ENCODE measurements at regions not wholly inside any gene's neighbourhood (a gene's known extent, or its start where the extent isn't known, plus 50 kb on each side); places are given as distances from the start of the nearest gene placed in this dataset.

DNA sequence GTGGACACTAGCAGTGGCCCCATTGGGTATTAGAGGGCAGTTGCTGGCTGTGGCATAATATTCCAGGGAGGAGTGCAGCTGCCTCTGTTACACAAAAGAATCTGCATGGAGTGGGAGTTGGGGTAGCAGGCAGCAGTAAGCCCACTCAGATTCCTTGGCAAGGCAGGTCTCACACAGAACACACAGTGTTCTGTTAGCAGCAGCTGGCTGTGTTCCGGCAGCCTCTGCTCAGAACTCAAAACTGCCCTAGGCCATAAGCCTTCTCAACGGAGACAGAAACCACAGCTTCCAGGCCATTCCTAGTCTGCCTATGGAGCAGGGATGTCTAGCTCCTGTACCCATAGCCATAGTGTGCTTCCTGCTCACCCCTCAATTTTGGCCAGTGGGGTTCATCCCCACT, 1085.4 kb downstream of the SLC6A15 start:
- no peaks in the 10 kb centered on the region for H3K36me3 ChIP-seq
- intact Hi-C loops (cut with DNase I): no loop called here
- DNase-seq: no peak
- H3K4me1 ChIP-seq: no peaks in the 10 kb centered on the region
- TF ChIP-seq, protein P1, sequence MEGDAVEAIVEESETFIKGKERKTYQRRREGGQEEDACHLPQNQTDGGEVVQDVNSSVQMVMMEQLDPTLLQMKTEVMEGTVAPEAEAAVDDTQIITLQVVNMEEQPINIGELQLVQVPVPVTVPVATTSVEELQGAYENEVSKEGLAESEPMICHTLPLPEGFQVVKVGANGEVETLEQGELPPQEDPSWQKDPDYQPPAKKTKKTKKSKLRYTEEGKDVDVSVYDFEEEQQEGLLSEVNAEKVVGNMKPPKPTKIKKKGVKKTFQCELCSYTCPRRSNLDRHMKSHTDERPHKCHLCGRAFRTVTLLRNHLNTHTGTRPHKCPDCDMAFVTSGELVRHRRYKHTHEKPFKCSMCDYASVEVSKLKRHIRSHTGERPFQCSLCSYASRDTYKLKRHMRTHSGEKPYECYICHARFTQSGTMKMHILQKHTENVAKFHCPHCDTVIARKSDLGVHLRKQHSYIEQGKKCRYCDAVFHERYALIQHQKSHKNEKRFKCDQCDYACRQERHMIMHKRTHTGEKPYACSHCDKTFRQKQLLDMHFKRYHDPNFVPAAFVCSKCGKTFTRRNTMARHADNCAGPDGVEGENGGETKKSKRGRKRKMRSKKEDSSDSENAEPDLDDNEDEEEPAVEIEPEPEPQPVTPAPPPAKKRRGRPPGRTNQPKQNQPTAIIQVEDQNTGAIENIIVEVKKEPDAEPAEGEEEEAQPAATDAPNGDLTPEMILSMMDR (IDR thresholded peaks at IDR 0.05): no peak
- ATAC-seq: no peak
- H3K9me3 ChIP-seq: no peaks in the 10 kb centered on the region
- no peaks in the 10 kb centered on the region for H3K27me3 ChIP-seq
- H3K27ac ChIP-seq: no peak overlapping the region
- no peak overlapping the region for H3K4me3 ChIP-seq

DNA sequence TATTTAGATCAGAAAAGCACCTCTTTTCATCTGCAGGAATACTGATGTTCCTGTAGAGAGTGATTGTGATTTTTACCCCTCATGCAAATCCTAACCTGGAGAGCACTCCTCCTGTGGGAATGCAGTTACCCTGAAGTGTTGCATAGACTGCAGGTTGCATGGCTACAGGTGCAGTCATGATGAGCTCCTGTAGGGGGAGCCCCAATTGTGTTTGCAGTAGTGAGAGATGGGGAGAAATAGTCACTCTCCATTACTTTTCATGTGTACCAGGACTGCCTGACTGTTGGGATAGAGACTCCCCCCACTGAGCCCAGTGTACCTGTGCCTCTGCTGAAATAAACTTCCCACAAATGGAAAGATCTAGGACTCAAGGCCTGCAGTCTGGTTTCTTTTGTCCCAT, 1086.5 kb downstream of the SLC6A15 start:
- Histone ChIP-seq H3K9me3 (no peaks in the 10 kb centered on the region), H3K27ac (no peak overlapping the region), H3K27me3 (no peaks in the 10 kb centered on the region), H3K4me3 (no peak overlapping the region), H3K36me3 (no peaks in the 10 kb centered on the region), H3K4me1 (no peaks in the 10 kb centered on the region)
- ATAC-seq (peak; percentile 84), DNase-seq (no peak)
- intact Hi-C loops (cut with DNase I): no loop called here
- TF ChIP-seq, protein P1 (IDR thresholded peaks at IDR 0.05): peak; percentile 33 to 48

DNA sequence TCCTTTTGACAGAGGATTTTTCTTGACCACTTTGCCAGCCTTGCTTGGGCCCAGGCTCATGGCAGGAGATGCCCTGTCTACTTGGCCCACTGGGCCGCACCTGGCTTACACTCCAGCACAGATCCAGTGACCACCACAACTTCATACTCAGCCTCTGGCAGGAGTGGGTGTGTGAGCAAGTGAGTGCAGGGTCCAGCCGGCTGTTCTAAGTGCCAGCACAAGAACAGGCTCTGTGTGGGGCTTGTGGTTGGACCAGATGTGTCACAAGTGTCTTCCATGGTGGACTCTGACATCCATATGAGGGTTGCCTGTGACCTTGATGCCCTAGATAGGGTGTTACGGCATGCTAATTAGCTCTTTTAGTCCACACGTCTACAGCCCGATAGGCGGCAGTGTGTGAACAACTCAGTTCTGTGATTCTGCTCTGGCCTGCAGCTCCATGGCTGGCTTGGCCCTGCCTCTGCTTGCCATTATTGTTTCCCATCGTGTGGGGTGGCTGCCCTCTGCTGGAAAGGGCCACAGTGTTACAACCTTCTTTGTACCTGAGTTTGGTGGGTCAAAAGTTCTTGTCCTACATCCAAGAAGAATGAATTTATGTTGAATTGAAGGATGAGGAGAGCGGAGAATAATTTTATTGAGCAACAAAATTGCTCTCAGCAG, 1089.1 kb downstream of the SLC6A15 start:
- no peaks in the 10 kb centered on the region for H3K36me3 ChIP-seq
- H3K27me3 ChIP-seq: no peaks in the 10 kb centered on the region
- DNase-seq (peak in 3 of 4 donors; percentile 10 to 34 (median 29)), ATAC-seq (peak; percentile 65)
- no peak overlapping the region for H3K4me3 ChIP-seq
- H3K4me1 ChIP-seq: no peaks in the 10 kb centered on the region
- no peaks in the 10 kb centered on the region for H3K9me3 ChIP-seq
- TF ChIP-seq, protein P1 (IDR thresholded peaks at IDR 0.05): peak in 1 of 2 donors; percentile 18
- intact Hi-C loops (cut with DNase I): no loop called here
- no peak overlapping the region for H3K27ac ChIP-seq

DNA sequence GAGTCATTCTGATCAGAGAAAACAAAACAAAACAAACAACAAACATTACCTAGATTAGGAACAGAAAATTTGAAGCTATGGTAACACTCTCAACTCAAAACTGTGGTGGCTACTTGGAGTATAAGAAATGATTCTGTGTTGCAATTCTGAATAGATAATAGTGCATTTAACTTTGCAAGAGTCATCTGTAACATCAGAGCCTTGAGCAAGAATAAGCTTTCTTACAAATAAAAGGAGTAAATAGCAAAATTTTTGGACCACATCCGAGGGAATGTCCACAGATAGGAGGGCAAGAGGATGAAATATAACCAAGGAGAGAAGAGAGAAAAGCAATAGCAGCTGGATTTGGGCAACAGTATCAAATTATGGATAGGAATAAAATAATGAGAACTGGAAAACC, 1090.6 kb downstream of the SLC6A15 start:
- H3K27me3 ChIP-seq: no peaks in the 10 kb centered on the region
- TF ChIP-seq, protein P1 (IDR thresholded peaks at IDR 0.05): no peak
- no peaks in the 10 kb centered on the region for H3K9me3 ChIP-seq
- intact Hi-C loops (cut with DNase I): no loop called here
- no peak overlapping the region for H3K4me3 ChIP-seq
- H3K36me3 ChIP-seq: no peaks in the 10 kb centered on the region
- H3K4me1 ChIP-seq: no peaks in the 10 kb centered on the region
- H3K27ac ChIP-seq: no peak overlapping the region
- no peak for ATAC-seq
- DNase-seq: no peak

DNA sequence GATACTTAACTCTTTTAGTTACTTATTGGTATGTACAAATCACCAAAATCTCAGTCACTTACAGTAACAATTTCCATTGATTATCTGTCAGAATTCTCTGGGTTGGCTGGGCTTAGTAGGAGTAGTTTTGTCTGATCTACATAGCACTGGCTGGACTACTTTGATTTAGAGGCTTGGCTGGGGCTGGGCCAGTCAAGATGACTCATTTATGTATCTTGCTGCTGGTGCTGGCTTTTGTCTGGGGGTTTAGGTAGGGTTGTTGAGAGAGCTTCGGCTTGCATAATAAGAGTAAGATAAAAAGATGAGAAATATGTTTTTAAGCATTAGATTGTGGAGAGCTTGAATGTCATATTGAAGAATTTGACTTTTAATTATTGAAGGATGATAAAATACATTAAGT, 1093.7 kb downstream of the SLC6A15 start:
- DNase-seq (peak in 1 of 4 donors; percentile 44), ATAC-seq (peak; percentile 69)
- intact Hi-C loops (cut with DNase I): no loop called here
- TF ChIP-seq, protein P1 (IDR thresholded peaks at IDR 0.05): no peak
- Histone ChIP-seq H3K27ac (no peak overlapping the region), H3K4me1 (no peaks in the 10 kb centered on the region), H3K27me3 (no peaks in the 10 kb centered on the region), H3K4me3 (no peak overlapping the region), H3K36me3 (no peaks in the 10 kb centered on the region), H3K9me3 (no peaks in the 10 kb centered on the region)
